ENCODE measurements at regions not wholly inside any gene's neighbourhood (a gene's known extent, or its start where the extent isn't known, plus 50 kb on each side); places are given as distances from the start of the nearest gene placed in this dataset.

GRCh38 chr3:70722018-70722417, 409.6 kb upstream of the MDFIC2 start:
- Histone ChIP-seq H4K91ac (ENCODE audit: low read depth, low read length, poor library complexity) (no peak overlapping the region), H3K23ac (ENCODE audit: low read depth, low read length, poor library complexity) (no peak overlapping the region), H3K27me3 (ENCODE audit: control insufficient read depth in 3 of 3, insufficient read depth in 3 of 3, low read depth in 1 of 3, low read length in 3 of 3) (no peaks in the 10 kb centered on the region), H3K4me3 (ENCODE audit: low read length in 2 of 2) (no peak overlapping the region), H3K4ac (ENCODE audit: low read length) (no peak overlapping the region), H3K9ac (ENCODE audit: low read depth, low read length, poor library complexity) (no peak overlapping the region), H2AK5ac (ENCODE audit: low read depth, low read length) (no peak overlapping the region), H2BK12ac (ENCODE audit: low read length) (no peak overlapping the region), H2AFZ (ENCODE audit: low read length) (no peak overlapping the region), H3K4me2 (ENCODE audit: insufficient read depth, low read length, poor library complexity, severe bottlenecking) (no peak overlapping the region), H3K18ac (ENCODE audit: low read length) (no peak overlapping the region), H3K36me3 (replicated peaks in 1 of 2; ENCODE audit: control insufficient read depth in 2 of 2, insufficient read depth in 2 of 2, low read length in 2 of 2) (no peaks in the 10 kb centered on the region), H3K27ac (replicated peaks; ENCODE audit: low read length) (no peak overlapping the region), H3K79me1 (ENCODE audit: low read depth, low read length) (no peaks in the 10 kb centered on the region), H3K9me3 (replicated peaks in 1 of 2; ENCODE audit: control insufficient read depth in 2 of 2, insufficient read depth in 1 of 2, low read depth in 1 of 2, low read length in 2 of 2) (no peaks in the 10 kb centered on the region), H3K14ac (ENCODE audit: low read length) (no peak overlapping the region), H3K4me1 (ENCODE audit: control insufficient read depth in 2 of 2, insufficient read depth in 1 of 2, low read depth in 1 of 2, low read length in 2 of 2) (peaks cover 0 to 2% of the 10 kb centered on the region in 2 donors), H4K8ac (ENCODE audit: low read depth, low read length) (no peak overlapping the region), H2BK15ac (ENCODE audit: low read length) (no peak overlapping the region), H2BK5ac (ENCODE audit: low read length) (no peak overlapping the region), H2BK120ac (ENCODE audit: low read depth, low read length) (no peak overlapping the region)
- WGBS, 2 donors (ENCODE audit: extremely low coverage in 2 of 2, insufficient read length in 2 of 2, insufficient replicate concordance in 1 of 2): no CpG with 5 or more reads among the region's 1 CpG
- DNase-seq (ENCODE audit: low spot score): no peak

DNA sequence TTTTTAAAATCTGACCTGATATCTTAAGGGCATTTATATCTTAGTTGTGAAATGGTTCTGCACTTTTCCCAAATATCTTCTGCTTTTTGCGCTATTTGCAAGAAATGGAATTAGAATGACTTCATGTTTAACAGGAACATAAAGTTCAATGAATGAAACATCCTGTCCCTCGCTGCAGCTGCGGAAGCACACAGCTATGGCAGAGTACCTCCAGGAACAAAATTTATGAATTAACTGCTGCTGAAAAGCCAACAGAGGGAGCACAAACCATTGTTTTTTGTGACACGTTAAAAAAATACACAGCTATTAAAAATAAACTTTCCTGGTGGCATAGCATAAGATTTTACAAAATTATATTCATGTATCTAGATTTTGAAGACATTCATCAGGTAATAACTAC, 404.4 kb upstream of the MDFIC2 start:
- no peak overlapping the region for H3K23ac ChIP-seq (ENCODE audit: low read depth, low read length, poor library complexity)
- H4K91ac ChIP-seq (ENCODE audit: low read depth, low read length, poor library complexity): no peak overlapping the region
- no peak overlapping the region for H3K4me2 ChIP-seq (ENCODE audit: insufficient read depth, low read length, poor library complexity, severe bottlenecking)
- H2AK5ac ChIP-seq (ENCODE audit: low read depth, low read length): no peak overlapping the region
- no peak overlapping the region for H3K27ac ChIP-seq (replicated peaks; ENCODE audit: low read length)
- H2BK15ac ChIP-seq (ENCODE audit: low read length): no peak overlapping the region
- H2AFZ ChIP-seq (ENCODE audit: low read length): no peak overlapping the region
- H3K36me3 ChIP-seq (replicated peaks in 1 of 2; ENCODE audit: control insufficient read depth in 2 of 2, insufficient read depth in 2 of 2, low read length in 2 of 2): no peaks in the 10 kb centered on the region
- H3K4me3 ChIP-seq (ENCODE audit: low read length in 2 of 2): no peak overlapping the region
- no peak overlapping the region for H2BK120ac ChIP-seq (ENCODE audit: low read depth, low read length)
- DNase-seq (ENCODE audit: low spot score): no peak
- no peak overlapping the region for H2BK5ac ChIP-seq (ENCODE audit: low read length)
- H3K4ac ChIP-seq (ENCODE audit: low read length): no peak overlapping the region
- no peaks in the 10 kb centered on the region for H3K4me1 ChIP-seq (ENCODE audit: control insufficient read depth in 2 of 2, insufficient read depth in 1 of 2, low read depth in 1 of 2, low read length in 2 of 2)
- no peak overlapping the region for H4K8ac ChIP-seq (ENCODE audit: low read depth, low read length)
- no peak overlapping the region for H2BK12ac ChIP-seq (ENCODE audit: low read length)
- H3K79me1 ChIP-seq (ENCODE audit: low read depth, low read length): no peaks in the 10 kb centered on the region
- no peaks in the 10 kb centered on the region for H3K27me3 ChIP-seq (ENCODE audit: control insufficient read depth in 3 of 3, insufficient read depth in 3 of 3, low read depth in 1 of 3, low read length in 3 of 3)
- H3K9ac ChIP-seq (ENCODE audit: low read depth, low read length, poor library complexity): no peak overlapping the region
- no peak overlapping the region for H3K18ac ChIP-seq (ENCODE audit: low read length)
- no CpG with 5 or more reads among the region's 4 CpGs for WGBS, 2 donors (ENCODE audit: extremely low coverage in 2 of 2, insufficient read length in 2 of 2, insufficient replicate concordance in 1 of 2)
- no peak overlapping the region for H3K14ac ChIP-seq (ENCODE audit: low read length)
- peaks cover 8 to 11% of the 10 kb centered on the region in 2 donors for H3K9me3 ChIP-seq (replicated peaks in 1 of 2; ENCODE audit: control insufficient read depth in 2 of 2, insufficient read depth in 1 of 2, low read depth in 1 of 2, low read length in 2 of 2)

DNA sequence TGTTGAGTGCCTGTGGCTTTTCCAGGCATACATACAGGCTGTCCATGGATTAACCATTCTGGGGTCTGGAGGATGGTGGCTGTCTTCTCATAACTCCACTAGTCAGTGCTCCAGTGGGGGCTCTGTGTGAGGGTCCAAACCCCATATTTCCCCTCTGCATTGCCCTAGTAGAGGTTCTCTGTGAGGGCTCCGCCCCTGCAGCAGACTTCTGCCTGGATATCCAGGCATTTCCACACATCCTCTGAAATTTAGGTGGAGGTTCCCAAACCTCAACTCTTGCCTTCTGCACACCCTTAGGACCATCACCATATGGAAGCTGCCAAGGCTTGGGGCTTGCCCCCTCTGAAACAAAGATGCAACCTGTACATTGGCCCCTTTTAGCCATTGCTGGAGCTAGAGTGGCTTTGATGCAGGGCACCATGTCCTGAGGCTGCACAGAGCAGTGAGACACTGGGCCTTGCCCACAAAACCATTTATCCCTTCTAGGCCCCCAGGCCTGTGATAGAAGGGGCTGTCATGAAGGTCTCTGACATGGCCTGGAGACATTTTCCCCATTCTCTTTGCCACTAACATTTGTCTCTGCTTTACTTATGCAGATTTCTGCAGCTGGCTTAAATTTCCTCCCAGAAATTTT, 400.1 kb upstream of the MDFIC2 start:
- H3K4me1 ChIP-seq (ENCODE audit: control insufficient read depth in 2 of 2, insufficient read depth in 1 of 2, low read depth in 1 of 2, low read length in 2 of 2): no peaks in the 10 kb centered on the region
- H3K79me1 ChIP-seq (ENCODE audit: low read depth, low read length): no peaks in the 10 kb centered on the region
- H3K27me3 ChIP-seq (ENCODE audit: control insufficient read depth in 3 of 3, insufficient read depth in 3 of 3, low read depth in 1 of 3, low read length in 3 of 3): no peaks in the 10 kb centered on the region
- no peak overlapping the region for H3K18ac ChIP-seq (ENCODE audit: low read length)
- H2BK120ac ChIP-seq (ENCODE audit: low read depth, low read length): no peak overlapping the region
- no peak overlapping the region for H2BK12ac ChIP-seq (ENCODE audit: low read length)
- H2BK5ac ChIP-seq (ENCODE audit: low read length): no peak overlapping the region
- H3K9me3 ChIP-seq (replicated peaks in 1 of 2; ENCODE audit: control insufficient read depth in 2 of 2, insufficient read depth in 1 of 2, low read depth in 1 of 2, low read length in 2 of 2): peaks cover 11% of the 10 kb centered on the region in 2 donors
- H3K4me3 ChIP-seq (ENCODE audit: low read length in 2 of 2): no peak overlapping the region
- H2AFZ ChIP-seq (ENCODE audit: low read length): no peak overlapping the region
- H4K91ac ChIP-seq (ENCODE audit: low read depth, low read length, poor library complexity): no peak overlapping the region
- no CpG with 5 or more reads among the region's 1 CpG for WGBS, 2 donors (ENCODE audit: extremely low coverage in 2 of 2, insufficient read length in 2 of 2, insufficient replicate concordance in 1 of 2)
- no peak overlapping the region for H3K27ac ChIP-seq (replicated peaks; ENCODE audit: low read length)
- H3K36me3 ChIP-seq (replicated peaks in 1 of 2; ENCODE audit: control insufficient read depth in 2 of 2, insufficient read depth in 2 of 2, low read length in 2 of 2): no peaks in the 10 kb centered on the region
- no peak overlapping the region for H3K14ac ChIP-seq (ENCODE audit: low read length)
- H3K4ac ChIP-seq (ENCODE audit: low read length): no peak overlapping the region
- H3K4me2 ChIP-seq (ENCODE audit: insufficient read depth, low read length, poor library complexity, severe bottlenecking): no peak overlapping the region
- H2BK15ac ChIP-seq (ENCODE audit: low read length): no peak overlapping the region
- H3K9ac ChIP-seq (ENCODE audit: low read depth, low read length, poor library complexity): no peak overlapping the region
- no peak overlapping the region for H2AK5ac ChIP-seq (ENCODE audit: low read depth, low read length)
- no peak overlapping the region for H3K23ac ChIP-seq (ENCODE audit: low read depth, low read length, poor library complexity)
- no peak overlapping the region for H4K8ac ChIP-seq (ENCODE audit: low read depth, low read length)
- no peak for DNase-seq (ENCODE audit: low spot score)

- no peak overlapping the region for H2BK15ac ChIP-seq (ENCODE audit: low read length)
- H3K79me1 ChIP-seq (ENCODE audit: low read depth, low read length): no peaks in the 10 kb centered on the region
- H3K23ac ChIP-seq (ENCODE audit: low read depth, low read length, poor library complexity): no peak overlapping the region
- H3K27me3 ChIP-seq (ENCODE audit: control insufficient read depth in 3 of 3, insufficient read depth in 3 of 3, low read depth in 1 of 3, low read length in 3 of 3): no peaks in the 10 kb centered on the region
- H3K4me2 ChIP-seq (ENCODE audit: insufficient read depth, low read length, poor library complexity, severe bottlenecking): no peak overlapping the region
- WGBS, 2 donors (ENCODE audit: extremely low coverage in 2 of 2, insufficient read length in 2 of 2, insufficient replicate concordance in 1 of 2): no CpG with 5 or more reads among the region's 16 CpGs
- H3K4me1 ChIP-seq (ENCODE audit: control insufficient read depth in 2 of 2, insufficient read depth in 1 of 2, low read depth in 1 of 2, low read length in 2 of 2): no peaks in the 10 kb centered on the region
- no peak overlapping the region for H3K14ac ChIP-seq (ENCODE audit: low read length)
- H3K4ac ChIP-seq (ENCODE audit: low read length): no peak overlapping the region
- H4K8ac ChIP-seq (ENCODE audit: low read depth, low read length): no peak overlapping the region
- H3K27ac ChIP-seq (replicated peaks; ENCODE audit: low read length): no peak overlapping the region
- no peak overlapping the region for H2BK12ac ChIP-seq (ENCODE audit: low read length)
- no peak overlapping the region for H3K18ac ChIP-seq (ENCODE audit: low read length)
- no peak for DNase-seq (ENCODE audit: low spot score)
- no peaks in the 10 kb centered on the region for H3K9me3 ChIP-seq (replicated peaks in 1 of 2; ENCODE audit: control insufficient read depth in 2 of 2, insufficient read depth in 1 of 2, low read depth in 1 of 2, low read length in 2 of 2)
- no peak overlapping the region for H4K91ac ChIP-seq (ENCODE audit: low read depth, low read length, poor library complexity)
- no peak overlapping the region for H2BK120ac ChIP-seq (ENCODE audit: low read depth, low read length)
- no peak overlapping the region for H3K4me3 ChIP-seq (ENCODE audit: low read length in 2 of 2)
- H3K9ac ChIP-seq (ENCODE audit: low read depth, low read length, poor library complexity): no peak overlapping the region
- no peaks in the 10 kb centered on the region for H3K36me3 ChIP-seq (replicated peaks in 1 of 2; ENCODE audit: control insufficient read depth in 2 of 2, insufficient read depth in 2 of 2, low read length in 2 of 2)
- H2BK5ac ChIP-seq (ENCODE audit: low read length): no peak overlapping the region
- H2AK5ac ChIP-seq (ENCODE audit: low read depth, low read length): no peak overlapping the region
- no peak overlapping the region for H2AFZ ChIP-seq (ENCODE audit: low read length)
Measured at GRCh38 chr3:70703305-70704102, 391.1 kb upstream of the MDFIC2 start.
